A673 (cell line): ENCODE measurements at regions not wholly inside any gene's neighbourhood (a gene's known extent, or its start where the extent isn't known, plus 50 kb on each side); places are given as distances from the start of the nearest gene placed in this dataset.

Experiments used
- EZH2 ChIP-seq: fragments of 200-600 bp; sonication (generic); IDR thresholded peaks from 2 replicates; pipeline ENCODE4 v1.6.1; 2017; ENCODE audit warnings: borderline replicate concordance, low read depth, mild to moderate bottlenecking, mixed read lengths, antibody characterized with exemption, low read length; ENCODE audit not compliant: poor library complexity, severe bottlenecking
- TF ChIP-seq, protein P1 (sequence below): fragments of 300-800, 200-600 bp; sonication (generic); conservative IDR thresholded peaks from 2 replicates; pipeline ENCODE4 v1.5.1; 2017; ENCODE audit warnings: low read depth, mild to moderate bottlenecking, antibody characterized with exemption, low read length, moderate library complexity, mixed read lengths

GRCh38 chr3:55159711-55160110 lies 231.9 kb upstream of the LRTM1 start:
- no peak for TF ChIP-seq EZH2
- TF ChIP-seq, protein P1, sequence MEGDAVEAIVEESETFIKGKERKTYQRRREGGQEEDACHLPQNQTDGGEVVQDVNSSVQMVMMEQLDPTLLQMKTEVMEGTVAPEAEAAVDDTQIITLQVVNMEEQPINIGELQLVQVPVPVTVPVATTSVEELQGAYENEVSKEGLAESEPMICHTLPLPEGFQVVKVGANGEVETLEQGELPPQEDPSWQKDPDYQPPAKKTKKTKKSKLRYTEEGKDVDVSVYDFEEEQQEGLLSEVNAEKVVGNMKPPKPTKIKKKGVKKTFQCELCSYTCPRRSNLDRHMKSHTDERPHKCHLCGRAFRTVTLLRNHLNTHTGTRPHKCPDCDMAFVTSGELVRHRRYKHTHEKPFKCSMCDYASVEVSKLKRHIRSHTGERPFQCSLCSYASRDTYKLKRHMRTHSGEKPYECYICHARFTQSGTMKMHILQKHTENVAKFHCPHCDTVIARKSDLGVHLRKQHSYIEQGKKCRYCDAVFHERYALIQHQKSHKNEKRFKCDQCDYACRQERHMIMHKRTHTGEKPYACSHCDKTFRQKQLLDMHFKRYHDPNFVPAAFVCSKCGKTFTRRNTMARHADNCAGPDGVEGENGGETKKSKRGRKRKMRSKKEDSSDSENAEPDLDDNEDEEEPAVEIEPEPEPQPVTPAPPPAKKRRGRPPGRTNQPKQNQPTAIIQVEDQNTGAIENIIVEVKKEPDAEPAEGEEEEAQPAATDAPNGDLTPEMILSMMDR: no peak
